HG03025 (cell line): ENCODE measurements at regions not wholly inside any gene's neighbourhood (a gene's known extent, or its start where the extent isn't known, plus 50 kb on each side); places are given as distances from the start of the nearest gene placed in this dataset.
"Not testable (repeated sequence)": the region's sequence is repeated elsewhere in the genome, so short reads cannot be mapped to it uniquely, and the experiment has no call there.

Source experiments
- ATAC-seq: cut with Tn5 transposase; IDR thresholded peaks from one replicate; pipeline ENCODE4 v1.9.1; 2021; ENCODE audit warnings: mild to moderate bottlenecking, moderate library complexity; ENCODE audit not compliant: unreplicated experiment, low FRiP score

- no peak for ATAC-seq
Observed at GRCh38 chr7:49643321-49643720, 130.1 kb upstream of the VWC2 start.

DNA sequence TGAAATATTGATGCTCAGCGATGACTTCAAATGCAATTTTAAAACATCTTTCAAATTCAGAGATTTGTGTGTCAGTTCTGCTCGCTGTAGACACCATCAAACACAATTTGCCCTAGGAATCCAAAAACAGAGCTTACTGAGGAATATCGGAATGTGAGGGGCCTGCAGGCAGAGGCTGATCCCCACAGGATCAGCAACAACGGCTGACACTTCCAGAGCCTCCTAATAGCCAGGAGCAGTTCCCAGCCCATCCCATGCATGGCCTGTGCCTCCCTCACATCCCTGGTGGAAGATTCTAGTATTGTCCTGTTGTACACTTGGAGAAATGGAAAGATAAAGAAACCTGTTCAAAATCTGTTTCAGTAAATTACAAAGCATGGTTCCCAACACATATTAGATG lies 129.7 kb upstream of the VWC2 start:
- ATAC-seq = no peak

GRCh38 chr7:49644396-49645166 lies 128.9 kb upstream of the VWC2 start:
- ATAC-seq = no peak

DNA sequence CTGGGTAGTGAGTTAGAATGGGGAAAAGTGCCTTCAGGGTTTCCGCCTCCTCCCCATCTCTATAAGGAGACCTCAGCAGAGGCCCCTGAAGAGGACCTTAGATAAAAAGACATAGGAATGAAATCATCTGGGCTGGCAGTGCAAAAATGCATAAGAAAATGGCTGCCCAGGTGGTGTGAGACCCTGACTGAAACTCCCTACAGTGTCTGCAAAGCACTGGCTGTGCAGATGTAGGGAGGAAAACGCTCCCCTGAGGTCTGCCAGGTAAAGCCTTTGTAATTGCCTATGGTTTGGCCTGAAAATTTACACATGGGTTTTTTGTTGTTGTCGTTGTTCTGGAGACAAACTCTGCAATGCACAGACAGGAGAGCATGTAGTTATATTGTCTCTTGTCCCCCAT lies 128.1 kb upstream of the VWC2 start:
- ATAC-seq = no peak

DNA sequence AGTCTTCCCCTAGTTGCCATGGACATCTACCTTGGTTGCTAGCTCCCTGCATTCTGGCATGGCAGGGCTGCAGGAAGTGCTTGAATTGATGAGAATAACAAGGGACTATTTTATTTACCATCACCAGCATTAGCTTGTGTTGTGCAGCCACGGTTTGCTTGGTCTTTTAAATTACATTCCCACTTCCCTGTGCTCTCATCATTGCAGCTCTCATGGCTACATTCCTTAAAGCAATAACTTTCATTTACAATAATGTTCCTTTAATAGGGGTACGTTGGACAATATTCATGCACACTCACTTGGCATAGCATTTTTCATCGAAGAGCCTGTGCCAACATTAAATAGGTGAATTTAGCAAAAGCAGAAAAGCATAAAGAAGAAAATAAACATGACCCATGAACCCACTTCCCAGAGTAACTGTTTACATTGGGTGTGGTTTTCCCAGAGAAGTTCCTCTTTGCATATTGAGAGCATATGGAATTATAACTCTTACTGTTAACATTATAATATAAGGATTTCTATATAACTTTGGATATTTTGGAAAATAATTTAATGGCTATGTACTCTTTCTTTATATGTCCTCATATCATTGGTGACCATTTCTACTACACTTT lies 113.2 kb upstream of the VWC2 start:
- no peak for ATAC-seq

GRCh38 chr7:49660976-49661375 lies 112.5 kb upstream of the VWC2 start:
- no peak for ATAC-seq

DNA sequence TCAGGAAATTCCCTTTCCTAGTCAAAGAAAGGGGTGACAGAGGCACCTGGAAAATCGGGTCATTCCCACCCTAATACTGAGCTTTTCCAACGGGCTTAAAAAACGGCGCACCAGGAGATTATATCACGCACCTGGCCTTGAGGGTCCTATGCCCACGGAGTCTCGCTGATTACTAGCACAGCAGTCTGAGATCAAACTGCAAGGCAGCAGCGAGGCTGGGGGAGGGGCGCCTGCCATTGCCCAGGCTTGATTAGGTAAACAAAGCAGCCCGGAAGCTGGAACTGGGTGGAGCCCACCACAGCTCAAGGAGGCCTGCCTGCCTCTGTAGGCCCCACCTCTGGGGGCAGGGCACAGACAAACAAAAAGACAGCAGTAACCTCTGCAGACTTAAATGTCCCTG lies 107.5 kb upstream of the VWC2 start:
- not testable (repeated sequence) for ATAC-seq

DNA sequence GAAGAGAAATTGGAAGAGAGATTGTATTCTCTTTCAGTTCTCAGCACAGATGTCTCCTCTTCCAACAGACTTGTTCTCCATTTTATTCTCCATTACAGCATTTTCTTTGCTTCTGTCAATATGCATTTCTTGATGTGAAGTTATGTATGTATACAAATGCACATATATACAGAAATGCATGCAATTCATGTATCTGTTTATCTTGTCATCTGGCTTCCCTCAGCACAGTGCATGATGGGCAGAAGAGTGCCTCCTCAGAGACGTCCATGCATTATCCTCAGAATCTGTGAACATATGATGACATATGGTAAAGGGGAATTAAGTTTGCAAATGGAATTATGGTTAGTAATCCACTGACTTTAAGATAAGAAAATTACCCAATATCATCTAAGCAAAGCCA lies 106.7 kb upstream of the VWC2 start:
- ATAC-seq = no peak

- no peak for ATAC-seq
Observed at GRCh38 chr7:49669285-49669684, 104.2 kb upstream of the VWC2 start.

GRCh38 chr7:49669692-49670260 lies 103.7 kb upstream of the VWC2 start:
- no peak for ATAC-seq

DNA sequence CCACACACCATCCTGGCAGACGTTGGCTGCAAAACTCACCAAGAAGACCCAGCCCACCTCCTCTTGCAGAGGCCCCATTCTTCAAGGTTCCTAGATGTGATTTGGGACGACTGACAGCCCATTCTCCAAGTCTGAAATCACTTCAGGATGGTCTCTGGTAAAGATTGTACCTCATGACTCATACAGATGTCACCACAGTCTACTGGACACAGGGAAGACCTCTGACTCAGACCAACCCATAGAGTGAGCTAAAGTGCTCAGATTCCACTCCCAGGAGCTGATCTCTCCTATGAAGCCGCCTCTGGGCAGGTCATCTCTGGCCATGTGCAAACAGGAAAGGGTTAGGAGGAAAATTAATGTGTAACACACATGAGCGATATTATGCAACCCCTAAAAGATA lies 102.4 kb upstream of the VWC2 start:
- no peak for ATAC-seq

GRCh38 chr7:49692516-49692915 lies 80.9 kb upstream of the VWC2 start:
- no peak for ATAC-seq

DNA sequence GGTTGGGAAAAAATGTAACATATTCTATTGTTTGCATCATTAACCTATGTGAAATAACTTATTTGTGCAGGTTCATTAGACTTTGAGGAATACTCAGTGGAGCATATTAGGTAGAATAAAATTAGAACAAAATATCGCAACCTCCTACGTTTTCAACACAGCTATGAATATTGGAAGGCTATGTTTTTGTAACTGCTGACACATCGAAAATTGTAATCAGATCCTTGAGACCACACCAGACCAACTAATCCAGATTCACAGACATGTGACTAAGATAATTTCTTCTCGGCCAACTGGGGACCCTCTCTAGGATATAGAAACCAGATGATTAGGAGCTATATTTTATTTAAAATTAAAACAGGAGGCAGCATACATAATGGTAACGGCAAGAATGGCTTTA lies 77.5 kb upstream of the VWC2 start:
- ATAC-seq = no peak

- no peak for ATAC-seq
Observed at GRCh38 chr7:49700841-49701240, 72.6 kb upstream of the VWC2 start.

GRCh38 chr7:49702099-49702498 lies 71.3 kb upstream of the VWC2 start:
- ATAC-seq = no peak

- ATAC-seq = no peak
Observed at GRCh38 chr7:49703337-49703736, 70.1 kb upstream of the VWC2 start.

GRCh38 chr7:49703881-49704280 lies 69.6 kb upstream of the VWC2 start:
- no peak for ATAC-seq

DNA sequence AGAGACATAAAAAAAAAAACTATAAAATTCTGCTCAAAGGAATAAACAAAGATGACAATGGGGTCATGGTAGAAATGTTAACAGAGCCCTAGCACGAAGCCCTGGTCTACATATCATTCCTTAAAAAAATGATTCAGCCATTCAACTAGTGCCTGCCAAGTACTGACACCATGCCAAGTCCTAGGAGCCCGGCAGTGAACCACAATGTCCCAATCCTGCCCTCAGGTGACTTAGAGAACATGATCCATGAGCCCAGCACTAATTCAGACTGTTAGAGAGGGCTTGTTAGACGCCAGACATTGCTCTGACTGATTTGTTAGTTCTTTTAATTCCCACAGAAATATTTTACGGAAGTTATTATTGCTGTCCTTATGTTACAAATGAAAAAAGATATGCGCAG lies 67.3 kb upstream of the VWC2 start:
- ATAC-seq = no peak

DNA sequence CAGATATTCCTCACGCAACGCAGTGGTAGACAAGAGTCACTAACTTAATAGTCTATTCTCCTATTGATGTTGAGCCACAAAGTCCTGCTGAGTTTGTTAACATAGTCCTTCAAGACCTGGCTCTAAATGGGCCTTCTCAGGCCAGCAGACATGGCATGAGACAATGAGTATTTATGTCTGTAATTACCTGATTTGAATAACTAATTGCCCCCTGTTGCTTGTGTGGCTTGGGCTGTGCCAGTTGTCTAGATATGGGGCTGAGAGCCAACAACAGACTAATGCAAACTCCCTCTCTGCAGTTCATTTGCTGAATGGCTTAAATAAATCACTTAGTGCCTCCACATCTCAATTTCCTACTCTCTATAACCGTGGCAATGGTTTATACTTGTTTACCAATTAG lies 65.5 kb upstream of the VWC2 start:
- ATAC-seq = no peak

DNA sequence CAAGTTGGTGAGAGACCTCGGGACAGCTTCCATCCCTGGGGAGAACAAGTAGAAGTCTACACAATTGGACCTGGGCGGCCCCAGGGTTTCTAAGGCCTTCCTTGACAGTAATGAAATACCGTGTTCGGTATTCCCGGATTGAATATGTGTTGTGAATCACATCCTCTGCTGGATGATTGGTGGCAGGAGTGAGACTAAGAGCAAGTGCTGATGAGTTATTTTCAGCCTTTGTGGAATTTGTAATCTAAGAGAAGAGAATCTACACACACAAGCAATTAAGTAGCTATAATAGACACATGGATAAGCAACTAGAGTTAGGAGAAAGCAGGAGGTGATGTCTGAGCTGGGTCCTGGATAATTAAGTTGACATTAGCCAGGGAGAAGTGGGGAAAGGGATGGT lies 64.8 kb upstream of the VWC2 start:
- no peak for ATAC-seq

GRCh38 chr7:49711072-49711723 lies 62.2 kb upstream of the VWC2 start:
- not testable (repeated sequence) for ATAC-seq

DNA sequence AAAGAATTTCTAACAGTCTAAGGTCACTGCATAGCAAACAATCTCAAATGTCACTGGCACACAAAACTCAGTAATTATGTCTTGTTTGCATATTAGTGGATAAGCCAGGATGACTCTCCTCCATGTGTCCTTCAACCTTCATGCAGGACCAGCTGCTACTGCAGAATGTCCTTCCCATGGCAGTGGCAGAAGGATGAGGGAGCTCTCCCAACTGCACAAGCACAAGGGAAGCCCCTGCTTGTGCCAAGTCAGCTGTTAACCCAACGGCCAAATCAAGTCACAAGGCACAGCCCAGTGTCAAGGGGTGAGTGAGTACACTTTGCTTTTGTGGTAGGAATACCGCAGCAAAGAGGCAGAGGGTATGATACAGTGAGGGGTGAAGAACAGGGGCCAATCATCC lies 59.3 kb upstream of the VWC2 start:
- no peak for ATAC-seq
